ENCODE measurements at regions not wholly inside any gene's neighbourhood (a gene's known extent, or its start where the extent isn't known, plus 50 kb on each side); places are given as distances from the start of the nearest gene placed in this dataset.

- DNase-seq (ENCODE audit: low spot score) = no peak
Measured at GRCh38 chr1:163875200-163875926, 553.6 kb downstream of the NUF2 start.

GRCh38 chr1:163875927-163876320, 554.2 kb downstream of the NUF2 start:
- DNase-seq (ENCODE audit: low spot score) (no peak), FAIRE-seq (no peak)

More at GRCh38 chr1:163875200-163875926, 553.6 kb downstream of the NUF2 start:
- FAIRE-seq = no peak

DNA sequence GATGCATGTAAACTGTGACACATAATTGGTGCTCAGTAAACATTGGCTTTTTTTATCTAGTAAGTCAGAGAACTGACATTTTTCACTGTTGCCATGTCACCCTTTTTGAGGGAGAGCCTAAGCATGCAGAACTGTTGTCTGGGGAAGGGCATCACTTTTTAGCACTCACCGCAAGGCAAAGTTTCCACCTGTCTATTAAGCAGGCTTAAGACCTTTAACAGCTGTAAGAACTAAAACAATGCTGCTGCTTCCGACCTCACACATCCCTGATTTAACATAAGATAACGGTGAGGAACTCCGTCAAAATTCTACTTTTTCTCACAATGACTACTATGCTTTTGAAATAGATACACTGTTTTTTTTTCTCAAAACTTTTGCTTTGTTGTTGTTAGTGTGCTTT, 554.8 kb downstream of the NUF2 start:
- FAIRE-seq = no peak
- DNase-seq (ENCODE audit: low spot score) = no peak

DNA sequence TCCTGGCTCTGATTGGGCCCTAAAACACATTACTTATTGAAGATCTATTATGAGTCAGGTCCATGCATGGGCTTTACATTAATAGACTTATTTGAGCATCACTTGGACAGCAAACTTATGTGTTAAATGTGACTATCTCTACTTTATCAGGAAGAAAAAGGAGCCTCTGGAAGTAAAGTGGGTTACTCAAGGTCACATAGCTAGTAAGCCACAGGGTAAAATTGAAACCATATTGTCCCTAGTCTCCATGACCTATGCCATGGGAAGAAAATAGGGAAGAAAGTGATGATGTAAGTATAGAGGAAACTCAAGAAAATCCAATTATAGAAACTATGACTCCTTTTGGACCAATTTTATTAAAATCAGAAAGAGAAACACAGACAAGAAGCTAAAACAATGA, 555.3 kb downstream of the NUF2 start:
- no peak for FAIRE-seq

GRCh38 chr1:163885510-163885909, 563.8 kb downstream of the NUF2 start:
- FAIRE-seq (no peak), DNase-seq (ENCODE audit: low spot score) (no peak)

More for the DNA sequence above, 555.3 kb downstream of the NUF2 start:
- no peak for DNase-seq (ENCODE audit: low spot score)

GRCh38 chr1:163896001-163896400, 574.2 kb downstream of the NUF2 start:
- FAIRE-seq = no peak
- DNase-seq (ENCODE audit: low spot score) = no peak

DNA sequence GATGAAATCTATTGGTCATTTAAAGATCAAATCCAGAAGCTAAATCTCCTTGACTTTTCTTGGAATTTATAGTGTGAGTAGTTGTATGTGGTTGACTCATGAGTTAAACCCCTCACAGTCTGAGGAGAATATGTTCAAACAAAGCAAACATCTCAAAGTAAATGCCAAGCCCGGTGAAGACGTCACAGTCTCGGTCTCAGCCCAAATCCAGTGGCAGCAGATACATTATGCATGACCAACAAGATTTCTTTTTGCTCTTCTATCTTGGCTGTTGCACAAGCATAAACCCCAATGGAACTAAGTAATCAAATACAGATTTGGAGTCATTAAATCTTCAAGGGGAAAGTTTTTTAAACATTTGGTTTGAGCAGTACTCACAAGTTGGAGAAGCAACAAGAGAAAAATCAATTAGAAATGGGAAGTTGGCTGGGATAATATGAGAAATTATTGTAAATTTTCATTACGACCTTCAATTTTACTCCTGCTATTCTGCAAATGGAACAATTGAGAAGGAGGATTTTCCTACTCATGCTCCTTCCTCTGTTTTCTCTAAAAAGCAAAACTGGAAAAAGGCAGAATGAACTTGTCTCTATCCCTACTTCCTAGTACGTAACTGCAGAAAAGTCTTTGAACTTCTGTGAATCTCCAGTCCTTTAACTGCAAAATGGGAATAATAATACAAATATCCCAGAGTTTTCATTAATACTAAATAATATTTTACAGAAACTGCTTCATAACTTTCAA, 575.8 kb downstream of the NUF2 start:
- FAIRE-seq (no peak), DNase-seq (ENCODE audit: low spot score) (no peak)

GRCh38 chr1:163906283-163906682, 584.5 kb downstream of the NUF2 start:
- FAIRE-seq (no peak), DNase-seq (ENCODE audit: low spot score) (no peak)

- no peak for FAIRE-seq
- DNase-seq (ENCODE audit: low spot score) = no peak
Measured at GRCh38 chr1:163912170-163912884, 590.6 kb downstream of the NUF2 start.

GRCh38 chr1:163914785-163915413, 593.1 kb downstream of the NUF2 start:
- DNase-seq (ENCODE audit: low spot score) = no peak
- FAIRE-seq = no peak

- FAIRE-seq = no peak
Measured at GRCh38 chr1:163922743-163923201, 601.0 kb downstream of the NUF2 start.

DNA sequence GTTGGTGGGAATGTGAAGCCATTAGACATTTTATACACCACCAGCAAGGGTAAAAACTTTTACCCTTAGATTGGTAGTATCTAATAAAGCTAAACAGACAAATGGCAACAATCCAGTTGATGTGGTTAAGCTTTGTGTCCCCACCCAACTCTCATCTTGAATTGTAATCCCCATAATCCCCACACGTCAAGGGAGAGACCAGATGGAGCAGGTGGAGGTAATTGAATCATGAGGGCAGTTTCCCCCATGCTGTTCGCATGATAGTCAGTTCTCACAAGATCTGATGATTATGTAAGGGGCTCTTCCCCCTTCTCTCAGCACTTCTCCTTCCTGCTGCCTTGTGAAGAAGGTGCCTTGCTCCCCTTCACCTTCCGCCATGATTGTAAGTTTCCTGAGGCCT, 602.3 kb downstream of the NUF2 start:
- FAIRE-seq = no peak
- DNase-seq (ENCODE audit: low spot score) = no peak

More at GRCh38 chr1:163922743-163923201, 601.0 kb downstream of the NUF2 start:
- DNase-seq (ENCODE audit: low spot score) = no peak

GRCh38 chr1:163927493-163927892, 605.7 kb downstream of the NUF2 start:
- DNase-seq (ENCODE audit: low spot score) = no peak
- no peak for FAIRE-seq

- FAIRE-seq = no peak
- DNase-seq (ENCODE audit: low spot score) = no peak
Measured at GRCh38 chr1:163928069-163928468, 606.3 kb downstream of the NUF2 start.

DNA sequence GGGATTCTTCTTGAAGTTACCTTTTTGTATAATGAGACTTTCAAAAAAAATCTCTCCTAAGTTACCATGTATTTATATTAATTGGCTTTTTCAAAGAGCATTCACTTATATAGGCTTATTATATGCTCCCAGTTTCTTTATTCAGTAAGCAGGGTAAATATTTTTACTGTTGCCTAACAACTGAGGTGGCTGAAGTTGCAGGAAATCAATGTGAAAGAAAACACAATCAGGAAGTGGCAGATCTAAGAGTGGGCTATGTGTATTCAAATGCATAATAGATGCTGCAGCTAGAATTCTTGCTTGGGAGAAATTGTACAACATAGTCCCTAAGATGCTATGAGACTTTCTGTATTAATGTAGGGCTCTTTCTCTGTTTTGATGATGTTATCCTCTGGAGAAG, 606.9 kb downstream of the NUF2 start:
- no peak for DNase-seq (ENCODE audit: low spot score)
- no peak for FAIRE-seq

- FAIRE-seq = no peak
- no peak for DNase-seq (ENCODE audit: low spot score)
Measured at GRCh38 chr1:163932901-163933300, 611.1 kb downstream of the NUF2 start.

DNA sequence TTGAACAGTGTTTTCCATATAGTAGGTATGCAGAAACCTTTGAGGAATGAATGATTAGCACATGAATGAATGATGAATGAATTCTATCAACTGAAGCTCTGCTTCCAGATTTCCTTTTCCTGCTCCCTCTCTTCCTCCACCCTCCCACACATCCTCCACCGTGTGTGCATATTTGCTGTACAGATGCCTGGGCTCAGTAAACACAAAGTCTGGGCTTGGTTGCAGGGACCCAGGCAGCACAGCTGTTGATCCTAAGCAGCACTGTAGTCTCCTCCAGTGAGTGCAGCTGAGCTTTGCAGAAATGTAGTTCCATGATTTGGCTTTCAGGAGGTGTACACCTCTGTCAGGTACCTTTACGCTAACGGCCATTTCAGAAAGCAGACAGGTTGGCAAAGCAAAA, 611.7 kb downstream of the NUF2 start:
- FAIRE-seq (no peak), DNase-seq (ENCODE audit: low spot score) (no peak)

DNA sequence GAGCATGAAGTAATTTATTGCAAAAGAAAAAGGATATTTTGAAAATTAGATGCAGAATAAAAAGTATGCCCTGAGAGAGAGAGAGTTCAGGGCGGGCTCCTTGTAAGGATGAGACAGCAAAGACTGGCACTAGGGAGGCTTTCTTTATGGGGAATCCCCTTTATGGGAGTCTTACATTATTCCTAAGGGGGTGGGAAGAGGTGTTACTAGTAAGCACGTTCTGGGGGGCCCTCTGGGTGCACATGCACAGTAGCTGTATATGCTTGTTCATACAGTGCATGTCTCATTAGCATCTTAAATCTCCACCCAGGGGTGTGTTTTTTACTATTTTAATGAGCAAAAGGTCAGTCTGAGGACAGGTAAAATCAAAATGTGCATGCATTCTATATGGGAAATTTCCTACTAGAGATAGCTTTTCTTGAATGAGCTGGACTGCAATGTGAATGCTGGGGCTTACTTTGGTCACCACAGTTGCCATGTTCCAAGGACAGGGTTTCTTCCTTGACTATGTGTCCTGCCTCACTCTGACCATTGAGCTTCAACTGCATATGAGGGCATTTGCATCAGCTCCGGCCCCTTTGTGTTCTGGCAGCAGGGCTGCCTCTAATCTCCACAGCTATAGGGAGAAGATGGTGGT, 614.1 kb downstream of the NUF2 start:
- DNase-seq (ENCODE audit: low spot score) (no peak), FAIRE-seq (no peak)

DNA sequence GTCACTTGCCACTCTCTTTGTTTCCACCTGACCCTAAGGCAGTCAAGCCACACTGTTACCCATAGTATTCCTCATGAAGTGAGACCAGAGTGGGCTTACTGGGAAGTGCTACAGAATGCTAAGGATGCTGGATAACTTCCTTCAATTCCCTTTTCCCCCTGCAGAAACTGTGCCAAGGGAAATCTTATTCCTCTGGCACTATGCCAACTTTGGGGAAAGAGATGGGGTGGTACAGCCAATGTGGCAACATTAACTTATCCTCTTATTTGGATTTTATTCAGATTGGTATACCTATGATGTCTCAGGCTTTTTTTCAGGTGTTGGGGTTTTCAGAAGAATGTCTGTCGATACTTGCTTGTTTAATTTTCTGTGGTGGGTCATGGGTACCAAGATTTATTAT, 599.4 kb upstream of the PBX1 start:
- FAIRE-seq = no peak
- DNase-seq (ENCODE audit: low spot score) = no peak

DNA sequence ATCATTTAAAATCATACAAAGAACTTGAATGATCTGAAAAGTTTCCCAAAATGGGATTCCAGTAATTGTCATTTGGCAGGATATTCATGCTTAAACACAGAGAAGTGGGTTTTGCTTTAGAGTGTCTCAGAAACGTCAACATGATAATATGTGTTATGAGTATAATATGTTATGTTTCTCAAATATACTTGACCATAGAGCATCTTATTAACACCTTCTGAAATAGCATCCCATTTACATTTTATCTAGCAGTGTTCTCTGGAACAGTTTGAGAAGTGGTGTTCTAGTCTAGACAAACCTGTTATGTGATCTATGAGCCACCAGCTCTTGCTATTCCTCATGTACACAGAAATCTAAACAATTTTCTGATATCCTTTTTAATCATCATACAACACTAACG, 588.8 kb upstream of the PBX1 start:
- no peak for DNase-seq (ENCODE audit: low spot score)
- FAIRE-seq = no peak

- FAIRE-seq (no peak), DNase-seq (ENCODE audit: low spot score) (no peak)
Measured at GRCh38 chr1:163970699-163971098, 588.3 kb upstream of the PBX1 start.

Data from RCC 7860 (cell line).